Cardiac fibroblast (primary cell): ENCODE measurements at regions not wholly inside any gene's neighbourhood (a gene's known extent, or its start where the extent isn't known, plus 50 kb on each side); places are given as distances from the start of the nearest gene placed in this dataset.
"Not testable (repeated sequence)": the region's sequence is repeated elsewhere in the genome, so short reads cannot be mapped to it uniquely, and the experiment has no call there.

Experiments
- DNase-seq, 2 donors: peaks; one replicate each; pipeline versions ENCODE4 v3.0.0 to v3.0.0-alpha.2; 2010; ENCODE audit warnings: low read depth in 2 of 2
- H3K4me3 ChIP-seq, 2 donors: replicated peaks in 1 of 2; 1 replicate in 1 of 2; 2 replicates in 1 of 2; pipeline ENCODE4 v1.5.1; 2011; ENCODE audit warnings: low read depth in 2 of 2, low read length in 2 of 2, mild to moderate bottlenecking in 2 of 2, moderate library complexity in 1 of 2
- TF ChIP-seq, protein P1 (sequence below): IDR thresholded peaks from one replicate; pipeline ENCODE4 v1.5.1; 2011; ENCODE audit warnings: low read depth, mild to moderate bottlenecking, low read length, inconsistent platforms

DNA sequence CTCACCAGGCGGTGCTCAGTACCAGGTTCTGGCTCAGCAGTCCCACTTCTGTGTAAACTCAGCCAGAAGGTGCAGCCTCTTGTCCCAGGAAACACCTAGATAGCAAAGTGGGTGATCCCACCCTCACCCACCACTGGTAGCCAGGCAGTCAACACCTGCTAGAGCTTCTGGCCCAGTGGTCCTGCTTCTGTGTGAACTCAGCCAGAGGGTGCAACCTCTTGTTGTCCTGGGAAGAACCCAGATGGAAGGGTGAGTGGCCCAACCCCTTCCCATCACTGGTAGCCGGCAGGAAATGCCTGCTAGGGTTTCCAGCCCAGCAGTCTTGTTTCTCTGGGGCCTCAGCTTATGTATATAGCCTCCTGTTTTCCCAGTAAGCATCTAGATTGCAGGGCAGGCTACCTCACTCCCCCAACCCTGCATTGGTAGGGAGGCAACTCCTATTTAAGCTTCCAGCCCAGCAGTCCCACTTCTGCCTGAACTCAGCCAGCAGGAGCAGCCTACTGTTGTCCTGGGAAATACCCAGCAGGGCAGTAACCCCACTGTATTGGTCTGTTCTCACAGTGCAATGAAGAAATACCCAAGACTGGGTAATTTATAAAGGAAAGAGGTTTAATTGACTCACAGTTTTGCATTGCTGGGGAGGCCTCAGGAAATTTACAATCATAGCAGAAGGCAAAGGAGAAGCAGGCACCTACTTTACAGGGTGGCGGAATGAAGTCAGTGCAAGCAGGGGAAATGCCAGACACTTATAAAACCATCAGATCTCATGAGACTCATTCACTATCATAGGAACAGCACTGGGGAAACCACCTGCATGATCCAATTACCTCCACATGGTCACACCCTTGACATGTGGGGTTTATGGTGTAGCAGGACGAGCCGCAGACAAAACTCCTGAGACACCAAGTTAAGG, 110.6 kb downstream of the DTWD1 start:
- peak in 1 of 2 donors; percentile 17 for DNase-seq
- H3K4me3 ChIP-seq = no peak overlapping the region
- TF ChIP-seq, protein P1, sequence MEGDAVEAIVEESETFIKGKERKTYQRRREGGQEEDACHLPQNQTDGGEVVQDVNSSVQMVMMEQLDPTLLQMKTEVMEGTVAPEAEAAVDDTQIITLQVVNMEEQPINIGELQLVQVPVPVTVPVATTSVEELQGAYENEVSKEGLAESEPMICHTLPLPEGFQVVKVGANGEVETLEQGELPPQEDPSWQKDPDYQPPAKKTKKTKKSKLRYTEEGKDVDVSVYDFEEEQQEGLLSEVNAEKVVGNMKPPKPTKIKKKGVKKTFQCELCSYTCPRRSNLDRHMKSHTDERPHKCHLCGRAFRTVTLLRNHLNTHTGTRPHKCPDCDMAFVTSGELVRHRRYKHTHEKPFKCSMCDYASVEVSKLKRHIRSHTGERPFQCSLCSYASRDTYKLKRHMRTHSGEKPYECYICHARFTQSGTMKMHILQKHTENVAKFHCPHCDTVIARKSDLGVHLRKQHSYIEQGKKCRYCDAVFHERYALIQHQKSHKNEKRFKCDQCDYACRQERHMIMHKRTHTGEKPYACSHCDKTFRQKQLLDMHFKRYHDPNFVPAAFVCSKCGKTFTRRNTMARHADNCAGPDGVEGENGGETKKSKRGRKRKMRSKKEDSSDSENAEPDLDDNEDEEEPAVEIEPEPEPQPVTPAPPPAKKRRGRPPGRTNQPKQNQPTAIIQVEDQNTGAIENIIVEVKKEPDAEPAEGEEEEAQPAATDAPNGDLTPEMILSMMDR = no peak

DNA sequence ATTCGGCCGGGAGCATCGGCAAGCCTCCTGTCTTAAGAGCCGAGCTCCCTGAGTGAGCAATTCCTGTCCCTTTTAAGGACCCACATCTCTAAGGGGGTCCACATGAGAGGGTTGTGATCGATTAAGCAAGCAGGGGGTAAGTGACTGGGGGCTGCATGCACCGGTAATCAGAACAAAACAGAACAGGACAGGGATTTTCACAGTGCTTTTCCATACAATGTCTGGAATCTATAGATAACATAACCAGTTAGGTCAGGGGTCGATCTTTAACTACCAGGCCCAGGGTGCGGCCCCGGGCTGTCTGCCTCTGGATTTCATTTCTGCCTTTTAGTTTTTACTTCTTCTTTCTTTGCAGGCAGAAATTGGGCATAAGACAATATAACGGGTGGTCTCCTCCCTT, 111.3 kb downstream of the DTWD1 start:
- H3K4me3 ChIP-seq, DNase-seq: not testable (repeated sequence)

DNA sequence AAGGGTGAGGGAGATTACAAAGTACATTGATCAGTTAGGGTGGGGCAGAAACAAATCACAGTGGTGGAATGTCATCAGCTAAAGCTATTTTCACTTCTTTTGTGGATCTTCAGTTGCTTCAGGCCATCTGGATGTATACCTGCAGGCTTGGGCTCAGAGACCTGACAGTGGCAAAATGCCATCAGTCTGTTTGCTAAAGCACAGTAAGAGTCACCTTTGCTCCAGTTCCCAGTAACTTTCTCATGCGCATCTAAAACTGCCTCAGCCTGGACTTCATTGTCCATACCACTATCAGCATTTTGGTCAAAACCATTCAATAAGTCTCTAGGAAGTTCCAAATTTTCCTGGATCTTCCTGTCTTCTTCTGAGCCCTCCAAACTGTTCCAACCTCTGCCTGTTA, 113.2 kb downstream of the DTWD1 start:
- not testable (repeated sequence) for DNase-seq, H3K4me3 ChIP-seq

DNA sequence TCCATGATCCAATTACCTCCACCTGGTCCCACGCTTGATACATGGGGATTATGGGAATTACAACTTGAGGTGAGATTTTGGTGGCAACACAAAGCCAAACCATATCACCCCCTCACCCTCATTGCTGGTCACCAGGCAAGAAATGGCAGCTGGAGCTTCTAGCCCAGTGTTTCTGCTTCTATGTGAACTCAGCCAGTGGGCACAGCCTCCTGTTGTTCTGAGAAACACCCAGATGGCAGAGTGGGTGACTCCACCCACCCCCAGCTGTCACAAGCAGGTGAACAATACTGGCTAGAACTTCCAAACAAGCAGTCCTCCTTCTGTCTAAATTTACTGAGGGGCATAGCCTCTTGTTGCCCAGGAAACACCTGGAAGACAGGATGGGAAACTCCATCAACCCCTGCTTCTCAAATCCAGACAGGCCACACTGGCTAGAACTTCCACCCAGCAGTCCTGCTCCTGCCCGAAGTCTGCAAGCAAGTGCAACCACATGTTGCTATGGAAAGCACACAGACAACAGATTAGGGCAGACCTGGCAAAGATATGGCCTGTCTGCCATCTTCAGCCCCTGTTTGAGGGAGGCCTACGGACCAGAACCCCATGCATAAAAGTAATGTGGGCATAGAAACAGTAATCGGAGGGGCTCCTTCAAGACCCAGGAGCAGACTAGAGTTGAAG, 114.1 kb downstream of the DTWD1 start:
- no peak overlapping the region for H3K4me3 ChIP-seq
- TF ChIP-seq, protein P1 = no peak
- no peak for DNase-seq

DNA sequence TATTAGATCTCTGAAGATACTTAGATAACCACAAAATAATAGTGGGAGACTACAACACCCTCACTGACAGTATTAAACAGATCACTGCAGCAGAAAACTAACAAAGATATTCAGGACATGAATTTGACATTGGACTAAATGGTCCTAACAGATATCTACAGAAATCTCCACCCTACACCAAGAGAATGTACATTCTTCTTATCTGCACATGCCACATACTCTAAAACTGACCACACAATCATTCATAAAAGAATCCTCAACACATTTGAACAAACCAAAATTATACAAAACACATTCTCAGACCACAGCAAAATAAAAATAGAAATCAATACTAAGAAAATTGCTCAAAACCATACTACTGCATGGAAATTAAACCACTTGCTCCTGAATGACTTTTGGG, 116.3 kb downstream of the DTWD1 start:
- no peak overlapping the region for H3K4me3 ChIP-seq
- TF ChIP-seq, protein P1 = no peak
- no peak for DNase-seq

DNA sequence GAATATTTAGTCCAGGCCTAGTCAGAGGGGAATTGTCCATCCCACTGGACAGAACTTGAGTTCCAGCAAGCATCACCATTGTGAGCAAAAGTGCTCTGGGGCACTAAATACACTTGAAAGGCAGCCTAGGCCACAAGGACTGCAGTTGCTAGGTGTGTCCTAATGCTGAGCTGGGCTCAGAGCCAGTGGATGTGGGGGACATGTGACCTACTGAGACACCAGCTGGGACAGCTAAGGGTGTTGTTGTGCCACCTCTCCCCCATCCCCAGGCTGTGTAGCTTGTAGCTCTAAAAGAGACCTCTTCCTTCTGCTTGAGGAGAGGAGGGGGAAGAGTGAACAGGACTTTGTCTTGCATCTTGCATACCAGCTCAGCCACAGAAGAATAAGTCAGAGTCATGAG, 120.9 kb downstream of the DTWD1 start:
- DNase-seq = no peak
- TF ChIP-seq, protein P1 = no peak
- no peak overlapping the region for H3K4me3 ChIP-seq

DNA sequence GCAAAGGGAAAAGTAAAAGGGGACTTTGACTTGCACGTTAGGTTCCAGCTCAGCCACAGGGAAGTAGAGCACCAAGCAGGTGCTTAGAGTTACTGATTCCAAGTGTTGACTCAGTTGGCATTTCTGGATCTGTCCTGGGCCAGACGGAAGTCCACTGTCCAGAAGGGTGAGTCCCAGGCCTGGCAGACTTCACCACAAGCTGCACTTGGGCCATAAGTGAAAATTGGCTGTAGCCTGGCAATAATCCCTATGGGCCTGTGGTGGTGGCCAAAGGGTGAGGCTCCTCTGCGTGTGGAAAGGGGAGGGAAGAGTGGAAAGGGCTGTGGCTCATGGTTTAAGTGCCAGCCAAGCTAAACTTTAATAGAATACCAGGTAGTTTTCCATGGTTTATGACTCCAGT, 121.5 kb downstream of the DTWD1 start:
- TF ChIP-seq, protein P1 = no peak
- DNase-seq = no peak
- H3K4me3 ChIP-seq = no peak overlapping the region
